OCI-LY7 (cell line): ENCODE measurements at regions not wholly inside any gene's neighbourhood (a gene's known extent, or its start where the extent isn't known, plus 50 kb on each side); places are given as distances from the start of the nearest gene placed in this dataset.

ENCODE experiments used
- CTCF ChIP-seq: fragments of 200-600 bp; sonication (generic); conservative IDR thresholded peaks from 2 replicates; pipeline ENCODE4 v1.5.1; 2014; ENCODE audit warnings: mild to moderate bottlenecking, antibody characterized with exemption, low read length, moderate library complexity, mixed read lengths
- EZH2phosphoT487 ChIP-seq: fragments of 200-600 bp; sonication (generic); IDR thresholded peaks from 2 replicates; pipeline ENCODE4 v1.6.1; 2018; ENCODE audit warnings: low read depth, borderline replicate concordance, mild to moderate bottlenecking, mixed run types, antibody characterized with exemption, low read length, moderate library complexity, mixed read lengths

GRCh38 chr20:12737900-12738299 is 270.9 kb upstream of the SPTLC3 start:
- TF ChIP-seq CTCF = no peak
- no peak for TF ChIP-seq EZH2phosphoT487
